ENCODE measurements at regions not wholly inside any gene's neighbourhood (a gene's known extent, or its start where the extent isn't known, plus 50 kb on each side); places are given as distances from the start of the nearest gene placed in this dataset.

DNA sequence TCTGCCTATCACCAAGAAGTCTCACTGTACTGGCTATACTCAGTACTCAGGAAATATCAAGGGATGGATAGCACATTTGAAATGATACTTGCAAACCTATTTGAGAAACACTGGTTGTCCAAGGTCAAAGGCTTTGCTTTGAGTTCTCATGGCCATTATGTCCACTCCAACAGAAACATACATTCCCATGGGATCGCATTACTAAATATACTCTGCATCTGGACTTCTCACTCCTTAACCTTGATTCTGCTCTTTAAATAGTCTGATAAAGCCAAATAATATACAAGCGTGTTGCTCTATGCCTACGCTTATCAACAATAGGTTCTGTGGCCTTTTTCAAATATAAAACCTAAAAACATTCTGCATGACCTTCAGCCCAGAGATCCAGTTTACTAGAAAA lies 1054.8 kb downstream of the MRPL39 start:
- Histone ChIP-seq H3K4me2 (ENCODE audit: insufficient read depth, low read length) (no peak overlapping the region), H2AFZ (ENCODE audit: low read depth, low read length) (no peak overlapping the region), H3K4me3 (replicated peaks in 1 of 3; ENCODE audit: insufficient read depth in 1 of 3, low read depth in 1 of 3, low read length in 3 of 3) (no peak overlapping the region), H3K27ac (ENCODE audit: insufficient read depth, low read depth, low read length) (no peak overlapping the region), H3K4me1 (ENCODE audit: control insufficient read depth, extremely low read depth, insufficient read depth, low read length) (no peaks in the 10 kb centered on the region), H3K9ac (replicated peaks; ENCODE audit: extremely low read depth, insufficient read depth, low read length) (no peak overlapping the region), H3K9me3 (replicated peaks; ENCODE audit: control insufficient read depth, insufficient read depth, low read length) (no peaks in the 10 kb centered on the region), H3K36me3 (ENCODE audit: control insufficient read depth in 2 of 2, extremely low read depth in 1 of 2, insufficient read depth in 2 of 2, low read length in 2 of 2) (no peaks in the 10 kb centered on the region), H3K79me2 (ENCODE audit: control insufficient read depth, insufficient read depth, low read length) (no peaks in the 10 kb centered on the region), H3K27me3 (ENCODE audit: control insufficient read depth in 2 of 2, insufficient read depth in 2 of 2, low read length in 2 of 2) (no peaks in the 10 kb centered on the region), H4K20me1 (replicated peaks; ENCODE audit: control insufficient read depth, extremely low read depth, insufficient read depth, low read length) (no peaks in the 10 kb centered on the region), H3K9me1 (replicated peaks; ENCODE audit: control insufficient read depth, extremely low read depth, insufficient read depth, low read length) (no peaks in the 10 kb centered on the region)
- intact Hi-C loops (cut with micrococcal nuclease): no loop called here
- ChIA-PET CTCF (no interaction called here), POLR2A (no interaction called here)
- FAIRE-seq (no peak), DNase-seq (ENCODE audit: low read depth, low spot score) (no peak)
- no TSS peak for BruUV-seq (replicated peaks)
- TF ChIP-seq, protein P1, sequence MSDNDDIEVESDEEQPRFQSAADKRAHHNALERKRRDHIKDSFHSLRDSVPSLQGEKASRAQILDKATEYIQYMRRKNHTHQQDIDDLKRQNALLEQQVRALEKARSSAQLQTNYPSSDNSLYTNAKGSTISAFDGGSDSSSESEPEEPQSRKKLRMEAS (IDR thresholded peaks at IDR 0.05; ENCODE audit: insufficient read depth, insufficient read length): no peak
- TF ChIP-seq JUN (IDR thresholded peaks at IDR 0.05; ENCODE audit: borderline replicate concordance, insufficient read depth, insufficient read length, low read depth): no peak
- dilution Hi-C loops (cut with MboI; ENCODE audit: extremely low pct_ligation_motif_present, low sequenced_read_pairs): no loop called here

DNA sequence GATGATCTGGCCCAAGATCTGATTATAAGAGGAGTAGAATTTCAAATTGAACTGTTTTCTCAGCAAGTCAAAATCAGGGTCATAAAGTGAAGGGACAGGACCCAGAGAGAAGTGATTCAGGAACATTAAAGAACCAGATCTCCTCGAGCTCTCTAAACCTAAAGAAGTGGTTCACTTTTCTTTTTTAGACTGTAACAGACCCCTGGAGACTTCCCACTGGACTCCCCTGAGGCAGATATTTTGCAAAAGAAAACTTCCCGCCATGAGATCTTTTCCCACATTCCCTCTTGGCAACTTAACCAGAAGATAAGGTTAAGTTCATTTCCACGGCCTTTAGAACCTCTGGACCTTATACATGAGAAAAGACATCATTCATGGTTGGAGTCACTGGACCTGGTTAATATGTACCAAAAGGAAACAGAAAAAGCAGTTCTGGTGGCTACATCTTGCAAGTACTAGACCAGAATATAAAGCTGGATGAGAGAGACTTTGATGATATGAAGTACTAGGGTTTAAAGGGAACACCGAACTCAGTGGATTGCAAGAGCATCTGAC lies 1061.4 kb downstream of the MRPL39 start:
- H3K4me3 ChIP-seq (replicated peaks in 1 of 3; ENCODE audit: insufficient read depth in 1 of 3, low read depth in 1 of 3, low read length in 3 of 3): no peak overlapping the region
- H3K27ac ChIP-seq (ENCODE audit: insufficient read depth, low read depth, low read length): no peak overlapping the region
- peaks cover 3% of the 10 kb centered on the region for H3K9me3 ChIP-seq (replicated peaks; ENCODE audit: control insufficient read depth, insufficient read depth, low read length)
- no peak overlapping the region for H3K9ac ChIP-seq (replicated peaks; ENCODE audit: extremely low read depth, insufficient read depth, low read length)
- BruUV-seq (replicated peaks): no TSS peak
- H3K27me3 ChIP-seq (ENCODE audit: control insufficient read depth in 2 of 2, insufficient read depth in 2 of 2, low read length in 2 of 2): no peaks in the 10 kb centered on the region
- H2AFZ ChIP-seq (ENCODE audit: low read depth, low read length): no peak overlapping the region
- DNase-seq (ENCODE audit: low read depth, low spot score) (no peak), FAIRE-seq (no peak)
- intact Hi-C loops (cut with micrococcal nuclease): no loop called here
- H3K4me2 ChIP-seq (ENCODE audit: insufficient read depth, low read length): no peak overlapping the region
- no peaks in the 10 kb centered on the region for H3K4me1 ChIP-seq (ENCODE audit: control insufficient read depth, extremely low read depth, insufficient read depth, low read length)
- no peaks in the 10 kb centered on the region for H3K9me1 ChIP-seq (replicated peaks; ENCODE audit: control insufficient read depth, extremely low read depth, insufficient read depth, low read length)
- no peaks in the 10 kb centered on the region for H4K20me1 ChIP-seq (replicated peaks; ENCODE audit: control insufficient read depth, extremely low read depth, insufficient read depth, low read length)
- POLR2A ChIA-PET: no interaction called here
- dilution Hi-C loops (cut with MboI; ENCODE audit: extremely low pct_ligation_motif_present, low sequenced_read_pairs): no loop called here
- H3K36me3 ChIP-seq (ENCODE audit: control insufficient read depth in 2 of 2, extremely low read depth in 1 of 2, insufficient read depth in 2 of 2, low read length in 2 of 2): no peaks in the 10 kb centered on the region
- TF ChIP-seq, protein P1 (IDR thresholded peaks at IDR 0.05; ENCODE audit: insufficient read depth, insufficient read length): no peak
- TF ChIP-seq GATA2 (IDR thresholded peaks at IDR 0.05; ENCODE audit: insufficient read depth, insufficient read length, low read depth, low read length) (no peak), JUN (IDR thresholded peaks at IDR 0.05; ENCODE audit: borderline replicate concordance, insufficient read depth, insufficient read length, low read depth) (no peak), EZH2 (IDR thresholded peaks at IDR 0.05; ENCODE audit: borderline replicate concordance, low read depth, low read length, severe bottlenecking) (no peak), FOS (IDR thresholded peaks at IDR 0.05; ENCODE audit: borderline replicate concordance, insufficient read depth, low read length) (no peak), POLR2AphosphoS5 (IDR thresholded peaks at IDR 0.05; ENCODE audit: insufficient read depth, low read depth, low read length) (no peak), MYC (IDR thresholded peaks at IDR 0.05; ENCODE audit: low read depth, low read length) (no peak), POLR2A (IDR thresholded peaks at IDR 0.05; ENCODE audit: low read depth, low read length) (no peak)
- TF ChIP-seq, protein P2, sequence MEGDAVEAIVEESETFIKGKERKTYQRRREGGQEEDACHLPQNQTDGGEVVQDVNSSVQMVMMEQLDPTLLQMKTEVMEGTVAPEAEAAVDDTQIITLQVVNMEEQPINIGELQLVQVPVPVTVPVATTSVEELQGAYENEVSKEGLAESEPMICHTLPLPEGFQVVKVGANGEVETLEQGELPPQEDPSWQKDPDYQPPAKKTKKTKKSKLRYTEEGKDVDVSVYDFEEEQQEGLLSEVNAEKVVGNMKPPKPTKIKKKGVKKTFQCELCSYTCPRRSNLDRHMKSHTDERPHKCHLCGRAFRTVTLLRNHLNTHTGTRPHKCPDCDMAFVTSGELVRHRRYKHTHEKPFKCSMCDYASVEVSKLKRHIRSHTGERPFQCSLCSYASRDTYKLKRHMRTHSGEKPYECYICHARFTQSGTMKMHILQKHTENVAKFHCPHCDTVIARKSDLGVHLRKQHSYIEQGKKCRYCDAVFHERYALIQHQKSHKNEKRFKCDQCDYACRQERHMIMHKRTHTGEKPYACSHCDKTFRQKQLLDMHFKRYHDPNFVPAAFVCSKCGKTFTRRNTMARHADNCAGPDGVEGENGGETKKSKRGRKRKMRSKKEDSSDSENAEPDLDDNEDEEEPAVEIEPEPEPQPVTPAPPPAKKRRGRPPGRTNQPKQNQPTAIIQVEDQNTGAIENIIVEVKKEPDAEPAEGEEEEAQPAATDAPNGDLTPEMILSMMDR (IDR thresholded peaks at IDR 0.05; ENCODE audit: extremely low read depth in 1 of 2, insufficient read depth in 1 of 2, low read depth in 1 of 2, low read length in 2 of 2): no peak
- CTCF ChIA-PET: no interaction called here
- H3K79me2 ChIP-seq (ENCODE audit: control insufficient read depth, insufficient read depth, low read length): no peaks in the 10 kb centered on the region

Data from endothelial cell of umbilical vein (primary cell).